Osteocyte (in vitro differentiated cells): ENCODE measurements at regions not wholly inside any gene's neighbourhood (a gene's known extent, or its start where the extent isn't known, plus 50 kb on each side); places are given as distances from the start of the nearest gene placed in this dataset.

Experiments used
- DNase-seq: peaks from one replicate; pipeline ENCODE4 v3.0.0; 2021; ENCODE audit warnings: mixed read lengths; ENCODE audit not compliant: unreplicated experiment; ENCODE audit errors: extremely low spot score
- H3K27ac Mint-ChIP-seq: one replicate; pipeline ENCODE4 v1.8.0; 2021; ENCODE audit warnings: mild to moderate bottlenecking, mixed read lengths; ENCODE audit not compliant: unreplicated experiment
- H3K27me3 Mint-ChIP-seq: one replicate; pipeline ENCODE4 v1.8.0; 2021; ENCODE audit warnings: mixed read lengths; ENCODE audit not compliant: unreplicated experiment
- H3K36me3 Mint-ChIP-seq: one replicate; pipeline ENCODE4 v1.8.0; 2021; ENCODE audit warnings: mixed read lengths; ENCODE audit not compliant: unreplicated experiment
- H3K4me1 Mint-ChIP-seq: one replicate; pipeline ENCODE4 v1.8.0; 2021; ENCODE audit warnings: mixed read lengths; ENCODE audit not compliant: unreplicated experiment
- H3K4me3 Mint-ChIP-seq: one replicate; pipeline ENCODE4 v1.8.0; 2021; ENCODE audit warnings: mild to moderate bottlenecking, moderate library complexity, mixed read lengths; ENCODE audit not compliant: unreplicated experiment
- H3K9me3 Mint-ChIP-seq: one replicate; pipeline ENCODE4 v1.8.0; 2021; ENCODE audit warnings: mixed read lengths; ENCODE audit not compliant: unreplicated experiment
- TF ChIP-seq, protein P1 (sequence below): fragments of 200-600 bp; sonication (generic); IDR thresholded peaks from 2 replicates; pipeline ENCODE4 v1.5.0; 2021; ENCODE audit warnings: antibody characterized with exemption, mild to moderate bottlenecking, moderate library complexity

DNA sequence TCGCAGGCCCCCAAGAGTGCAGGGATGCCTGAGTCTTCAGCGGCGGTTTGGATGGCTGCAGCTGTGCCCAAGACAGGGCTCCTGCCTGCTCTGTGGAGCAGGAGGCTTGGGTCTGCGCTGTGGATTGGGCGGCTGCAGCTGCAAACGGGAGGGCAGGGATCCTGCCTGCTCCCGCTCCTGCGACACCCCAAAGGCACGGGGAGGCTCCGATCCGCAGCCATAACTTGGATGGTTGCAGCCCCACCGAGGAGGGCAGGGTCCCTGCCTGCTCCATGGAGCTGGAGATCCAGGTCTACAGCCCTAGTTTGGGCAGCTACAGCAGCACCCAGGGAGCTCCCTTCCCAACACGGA, 898.8 kb upstream of the NEGR1 start:
- Mint-ChIP-seq H3K27ac (no peak overlapping the region), H3K36me3 (no peaks in the 10 kb centered on the region), H3K4me1 (no peaks in the 10 kb centered on the region), H3K27me3 (no peaks in the 10 kb centered on the region), H3K9me3 (no peaks in the 10 kb centered on the region), H3K4me3 (no peak overlapping the region)
- TF ChIP-seq, protein P1, sequence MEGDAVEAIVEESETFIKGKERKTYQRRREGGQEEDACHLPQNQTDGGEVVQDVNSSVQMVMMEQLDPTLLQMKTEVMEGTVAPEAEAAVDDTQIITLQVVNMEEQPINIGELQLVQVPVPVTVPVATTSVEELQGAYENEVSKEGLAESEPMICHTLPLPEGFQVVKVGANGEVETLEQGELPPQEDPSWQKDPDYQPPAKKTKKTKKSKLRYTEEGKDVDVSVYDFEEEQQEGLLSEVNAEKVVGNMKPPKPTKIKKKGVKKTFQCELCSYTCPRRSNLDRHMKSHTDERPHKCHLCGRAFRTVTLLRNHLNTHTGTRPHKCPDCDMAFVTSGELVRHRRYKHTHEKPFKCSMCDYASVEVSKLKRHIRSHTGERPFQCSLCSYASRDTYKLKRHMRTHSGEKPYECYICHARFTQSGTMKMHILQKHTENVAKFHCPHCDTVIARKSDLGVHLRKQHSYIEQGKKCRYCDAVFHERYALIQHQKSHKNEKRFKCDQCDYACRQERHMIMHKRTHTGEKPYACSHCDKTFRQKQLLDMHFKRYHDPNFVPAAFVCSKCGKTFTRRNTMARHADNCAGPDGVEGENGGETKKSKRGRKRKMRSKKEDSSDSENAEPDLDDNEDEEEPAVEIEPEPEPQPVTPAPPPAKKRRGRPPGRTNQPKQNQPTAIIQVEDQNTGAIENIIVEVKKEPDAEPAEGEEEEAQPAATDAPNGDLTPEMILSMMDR = no peak
- no peak for DNase-seq

DNA sequence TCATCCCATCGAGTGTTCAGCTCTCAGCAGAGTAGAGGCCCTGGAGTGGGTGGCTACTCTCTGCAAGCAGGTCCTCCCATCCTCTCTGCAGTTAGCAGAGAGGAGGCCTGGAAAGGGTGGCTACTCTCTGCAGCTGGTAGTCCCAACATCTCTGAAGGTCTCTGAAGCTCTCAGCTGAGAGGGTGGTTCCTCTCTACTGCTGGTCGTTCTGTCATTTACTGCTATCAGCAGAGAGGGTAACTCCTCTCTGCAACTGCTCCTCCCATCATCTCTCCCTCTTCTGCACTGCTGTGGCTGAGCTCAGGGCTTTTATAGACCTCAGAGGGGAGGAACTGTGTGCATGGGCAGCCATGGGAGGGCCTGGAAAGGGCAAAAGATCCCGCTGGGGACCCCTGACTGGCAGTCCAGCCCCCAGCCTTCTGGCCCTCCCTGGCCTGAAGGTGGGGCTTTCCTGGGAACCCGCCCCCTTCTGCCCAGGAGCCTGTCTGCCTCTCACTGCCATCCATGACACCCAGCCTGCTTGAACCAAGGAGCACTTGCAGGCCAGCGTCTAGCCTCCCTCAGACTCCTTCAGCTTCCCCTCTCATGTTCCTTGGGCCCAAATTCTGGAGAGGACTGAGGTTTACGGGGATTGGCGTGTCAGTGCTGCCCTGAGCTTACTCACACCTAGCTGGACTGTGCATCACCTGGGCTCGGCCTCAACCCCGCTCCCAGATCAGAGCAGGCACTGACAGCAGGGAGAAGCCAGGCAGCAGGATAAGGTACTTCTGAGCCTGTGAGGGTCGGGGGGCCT, 898.3 kb upstream of the NEGR1 start:
- no peaks in the 10 kb centered on the region for H3K36me3 Mint-ChIP-seq
- no peak for DNase-seq
- no peak overlapping the region for H3K27ac Mint-ChIP-seq
- H3K4me3 Mint-ChIP-seq = no peak overlapping the region
- no peaks in the 10 kb centered on the region for H3K9me3 Mint-ChIP-seq
- H3K4me1 Mint-ChIP-seq = no peaks in the 10 kb centered on the region
- no peaks in the 10 kb centered on the region for H3K27me3 Mint-ChIP-seq
- TF ChIP-seq, protein P1 = no peak

DNA sequence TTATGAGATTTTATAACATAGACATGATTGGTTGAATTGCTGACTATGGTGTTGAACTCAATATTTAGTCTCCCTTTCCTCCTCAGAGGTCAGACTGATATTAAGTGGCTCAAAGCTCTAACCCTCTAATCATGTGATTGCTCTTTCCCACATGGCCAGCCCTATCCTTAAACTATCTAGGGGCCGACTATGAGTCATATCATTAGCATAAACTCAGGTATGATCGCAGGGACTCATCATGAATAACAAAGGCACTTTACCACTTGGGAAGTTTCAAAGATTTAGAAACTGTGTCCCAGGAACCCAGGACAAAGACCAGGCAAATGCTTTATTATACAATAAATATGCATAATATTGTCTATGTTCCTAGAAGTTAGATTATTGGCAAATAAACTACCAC, 894.6 kb upstream of the NEGR1 start:
- DNase-seq = no peak
- Mint-ChIP-seq H3K9me3 (no peaks in the 10 kb centered on the region), H3K4me3 (no peak overlapping the region), H3K27me3 (no peaks in the 10 kb centered on the region), H3K27ac (no peak overlapping the region), H3K36me3 (no peaks in the 10 kb centered on the region), H3K4me1 (no peaks in the 10 kb centered on the region)
- TF ChIP-seq, protein P1 = no peak

DNA sequence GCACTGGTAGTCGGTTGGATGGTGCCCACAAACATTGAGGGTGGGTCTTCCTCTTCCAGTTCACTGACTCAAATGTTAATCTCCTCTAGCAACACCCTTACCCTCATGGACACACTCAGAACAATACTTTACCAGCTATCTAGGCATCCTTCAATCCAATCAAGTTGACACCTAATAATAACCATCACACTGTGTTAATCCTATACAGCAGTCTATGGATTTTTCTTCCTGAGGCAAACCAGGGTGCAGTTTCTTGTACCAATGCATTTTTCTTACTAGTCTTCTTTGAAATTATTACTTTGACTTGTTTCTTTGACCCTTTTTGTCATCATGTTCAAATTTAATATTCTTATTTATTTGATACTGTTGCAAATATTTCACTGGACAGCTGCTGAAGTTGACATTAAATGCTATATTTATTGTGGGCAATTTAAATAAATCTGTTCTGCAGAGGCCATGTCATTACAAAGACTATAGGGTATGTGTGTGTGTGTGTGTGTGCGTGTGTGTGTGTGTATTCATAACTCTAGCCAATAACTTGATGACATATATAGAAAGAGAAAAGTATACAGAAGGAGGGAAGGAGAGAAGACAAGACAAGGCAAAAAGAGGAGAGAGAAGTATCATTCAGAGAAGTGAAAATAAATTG, 884.8 kb upstream of the NEGR1 start:
- H3K4me3 Mint-ChIP-seq = no peak overlapping the region
- TF ChIP-seq, protein P1 = no peak
- H3K4me1 Mint-ChIP-seq = no peaks in the 10 kb centered on the region
- no peak overlapping the region for H3K27ac Mint-ChIP-seq
- DNase-seq = no peak
- no peaks in the 10 kb centered on the region for H3K27me3 Mint-ChIP-seq
- no peaks in the 10 kb centered on the region for H3K36me3 Mint-ChIP-seq
- H3K9me3 Mint-ChIP-seq = no peaks in the 10 kb centered on the region

DNA sequence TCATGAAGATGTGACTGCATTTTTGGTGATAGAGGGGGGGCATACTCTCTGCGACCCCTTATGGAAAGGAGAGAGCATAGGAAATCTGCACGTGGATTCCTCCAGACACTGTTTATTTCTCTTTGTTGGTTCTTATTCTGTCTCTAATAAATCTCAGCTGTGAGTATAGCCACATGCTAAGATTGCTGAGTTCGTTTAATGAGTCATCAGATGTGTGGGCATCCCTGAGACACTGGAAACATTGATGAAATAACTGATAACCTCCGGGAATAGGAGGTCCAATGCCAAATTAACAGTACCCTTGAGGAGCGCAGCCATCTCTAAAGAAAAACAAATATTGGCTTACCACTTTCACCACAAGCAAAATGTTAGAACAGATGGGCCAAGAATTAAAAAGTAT, 880.2 kb upstream of the NEGR1 start:
- no peak overlapping the region for H3K4me3 Mint-ChIP-seq
- H3K27me3 Mint-ChIP-seq = no peaks in the 10 kb centered on the region
- H3K4me1 Mint-ChIP-seq = no peaks in the 10 kb centered on the region
- no peak for DNase-seq
- TF ChIP-seq, protein P1 = no peak
- H3K27ac Mint-ChIP-seq = no peak overlapping the region
- H3K9me3 Mint-ChIP-seq = no peaks in the 10 kb centered on the region
- no peaks in the 10 kb centered on the region for H3K36me3 Mint-ChIP-seq
